ENCODE measurements at regions not wholly inside any gene's neighbourhood (a gene's known extent, or its start where the extent isn't known, plus 50 kb on each side); places are given as distances from the start of the nearest gene placed in this dataset.
A peak's percentile ranks its signal among the peaks of the same experiment; 100 is the strongest.

GRCh38 chr3:59601486-59601885, 551.7 kb upstream of the CFAP20DC start:
- no peak for TF ChIP-seq POU2F2 (IDR thresholded peaks at IDR 0.05; ENCODE audit: low read depth, low read length)
- TF ChIP-seq PAX5 (IDR thresholded peaks at IDR 0.05; ENCODE audit: insufficient read depth, low read length, severe bottlenecking) = no peak
- no peak for TF ChIP-seq TAF1 (IDR thresholded peaks at IDR 0.05; ENCODE audit: low read depth, low read length)
- FAIRE-seq (no peak), DNase-seq (ENCODE audit: insufficient read length, low spot score) (no peak)

GRCh38 chr3:59600631-59601030, 550.8 kb upstream of the CFAP20DC start:
- TF ChIP-seq POLR2A (IDR thresholded peaks at IDR 0.05; ENCODE audit: low read depth, low read length) (no peak), SPI1 (IDR thresholded peaks at IDR 0.05; ENCODE audit: low read depth, low read length) (no peak), PAX5 (IDR thresholded peaks at IDR 0.05; ENCODE audit: insufficient read depth, low read length, severe bottlenecking) (no peak), TAF1 (IDR thresholded peaks at IDR 0.05; ENCODE audit: low read depth, low read length) (no peak), POLR2AphosphoS5 (IDR thresholded peaks at IDR 0.05; ENCODE audit: low read depth, low read length) (no peak)

GRCh38 chr3:59596741-59597140, 546.9 kb upstream of the CFAP20DC start:
- DNase-seq (ENCODE audit: insufficient read length, low spot score) = no peak
- FAIRE-seq = no peak
- TF ChIP-seq POLR2AphosphoS5 (IDR thresholded peaks at IDR 0.05; ENCODE audit: low read depth, low read length) (no peak), POLR2A (IDR thresholded peaks at IDR 0.05; ENCODE audit: low read depth, low read length) (no peak), PAX5 (IDR thresholded peaks at IDR 0.05; ENCODE audit: insufficient read depth, low read length, severe bottlenecking) (no peak), POU2F2 (IDR thresholded peaks at IDR 0.05; ENCODE audit: low read depth, low read length) (no peak), SPI1 (IDR thresholded peaks at IDR 0.05; ENCODE audit: low read depth, low read length) (no peak), TAF1 (IDR thresholded peaks at IDR 0.05; ENCODE audit: low read depth, low read length) (no peak)

More at GRCh38 chr3:59600631-59601030, 550.8 kb upstream of the CFAP20DC start:
- DNase-seq (ENCODE audit: insufficient read length, low spot score) (no peak), FAIRE-seq (no peak)

- FAIRE-seq = no peak
- no peak for TF ChIP-seq SPI1 (IDR thresholded peaks at IDR 0.05; ENCODE audit: low read depth, low read length)
- TF ChIP-seq POLR2A (IDR thresholded peaks at IDR 0.05; ENCODE audit: low read depth, low read length) = no peak
- TF ChIP-seq PAX5 (IDR thresholded peaks at IDR 0.05; ENCODE audit: insufficient read depth, low read length, severe bottlenecking) = no peak
- no peak for TF ChIP-seq POU2F2 (IDR thresholded peaks at IDR 0.05; ENCODE audit: low read depth, low read length)
- TF ChIP-seq TAF1 (IDR thresholded peaks at IDR 0.05; ENCODE audit: low read depth, low read length) = no peak
- TF ChIP-seq POLR2AphosphoS5 (IDR thresholded peaks at IDR 0.05; ENCODE audit: low read depth, low read length) = no peak
- DNase-seq (ENCODE audit: insufficient read length, low spot score) = no peak
Observed at GRCh38 chr3:59595830-59596229, 546.0 kb upstream of the CFAP20DC start.

- no peak for FAIRE-seq
- no peak for TF ChIP-seq POLR2AphosphoS5 (IDR thresholded peaks at IDR 0.05; ENCODE audit: low read depth, low read length)
- no peak for TF ChIP-seq SPI1 (IDR thresholded peaks at IDR 0.05; ENCODE audit: low read depth, low read length)
- no peak for TF ChIP-seq POU2F2 (IDR thresholded peaks at IDR 0.05; ENCODE audit: low read depth, low read length)
- no peak for TF ChIP-seq POLR2A (IDR thresholded peaks at IDR 0.05; ENCODE audit: low read depth, low read length)
- TF ChIP-seq PAX5 (IDR thresholded peaks at IDR 0.05; ENCODE audit: insufficient read depth, low read length, severe bottlenecking) = no peak
- no peak for TF ChIP-seq TAF1 (IDR thresholded peaks at IDR 0.05; ENCODE audit: low read depth, low read length)
- DNase-seq (ENCODE audit: insufficient read length, low spot score) = no peak
Observed at GRCh38 chr3:59593380-59593779, 543.6 kb upstream of the CFAP20DC start.

GRCh38 chr3:59580996-59581395, 531.2 kb upstream of the CFAP20DC start:
- DNase-seq (ENCODE audit: insufficient read length, low spot score) (no peak), FAIRE-seq (no peak)
- no peak for TF ChIP-seq TAF1 (IDR thresholded peaks at IDR 0.05; ENCODE audit: low read depth, low read length)
- TF ChIP-seq SPI1 (IDR thresholded peaks at IDR 0.05; ENCODE audit: low read depth, low read length) = no peak
- no peak for TF ChIP-seq POU2F2 (IDR thresholded peaks at IDR 0.05; ENCODE audit: low read depth, low read length)
- TF ChIP-seq PAX5 (IDR thresholded peaks at IDR 0.05; ENCODE audit: insufficient read depth, low read length, severe bottlenecking) = no peak
- TF ChIP-seq POLR2AphosphoS5 (IDR thresholded peaks at IDR 0.05; ENCODE audit: low read depth, low read length) = no peak
- TF ChIP-seq POLR2A (IDR thresholded peaks at IDR 0.05; ENCODE audit: low read depth, low read length) = no peak

- no peak for DNase-seq (ENCODE audit: insufficient read length, low spot score)
- no peak for TF ChIP-seq TAF1 (IDR thresholded peaks at IDR 0.05; ENCODE audit: low read depth, low read length)
- no peak for TF ChIP-seq POLR2AphosphoS5 (IDR thresholded peaks at IDR 0.05; ENCODE audit: low read depth, low read length)
- TF ChIP-seq SPI1 (IDR thresholded peaks at IDR 0.05; ENCODE audit: low read depth, low read length) = no peak
- no peak for TF ChIP-seq POLR2A (IDR thresholded peaks at IDR 0.05; ENCODE audit: low read depth, low read length)
- no peak for FAIRE-seq
Observed at GRCh38 chr3:59580499-59580898, 530.7 kb upstream of the CFAP20DC start.

- no peak for TF ChIP-seq TAF1 (IDR thresholded peaks at IDR 0.05; ENCODE audit: low read depth, low read length)
- no peak for TF ChIP-seq POU2F2 (IDR thresholded peaks at IDR 0.05; ENCODE audit: low read depth, low read length)
- TF ChIP-seq SPI1 (IDR thresholded peaks at IDR 0.05; ENCODE audit: low read depth, low read length) = no peak
- no peak for TF ChIP-seq POLR2A (IDR thresholded peaks at IDR 0.05; ENCODE audit: low read depth, low read length)
- TF ChIP-seq POLR2AphosphoS5 (IDR thresholded peaks at IDR 0.05; ENCODE audit: low read depth, low read length) = no peak
- no peak for TF ChIP-seq PAX5 (IDR thresholded peaks at IDR 0.05; ENCODE audit: insufficient read depth, low read length, severe bottlenecking)
- FAIRE-seq = no peak
- no peak for DNase-seq (ENCODE audit: insufficient read length, low spot score)
Observed at GRCh38 chr3:59578129-59578528, 528.3 kb upstream of the CFAP20DC start.

GRCh38 chr3:59576606-59577005, 526.8 kb upstream of the CFAP20DC start:
- TF ChIP-seq PAX5 (IDR thresholded peaks at IDR 0.05; ENCODE audit: insufficient read depth, low read length, severe bottlenecking) = no peak
- TF ChIP-seq POU2F2 (IDR thresholded peaks at IDR 0.05; ENCODE audit: low read depth, low read length) = no peak
- TF ChIP-seq SPI1 (IDR thresholded peaks at IDR 0.05; ENCODE audit: low read depth, low read length) = no peak
- no peak for TF ChIP-seq POLR2AphosphoS5 (IDR thresholded peaks at IDR 0.05; ENCODE audit: low read depth, low read length)
- no peak for TF ChIP-seq POLR2A (IDR thresholded peaks at IDR 0.05; ENCODE audit: low read depth, low read length)
- FAIRE-seq (no peak), DNase-seq (ENCODE audit: insufficient read length, low spot score) (no peak)

GRCh38 chr3:59575113-59576001, 525.5 kb upstream of the CFAP20DC start:
- FAIRE-seq (peak; percentile 72), DNase-seq (ENCODE audit: insufficient read length, low spot score) (peak; percentile 59)
- TF ChIP-seq SPI1 (IDR thresholded peaks at IDR 0.05; ENCODE audit: low read depth, low read length) = no peak
- TF ChIP-seq POU2F2 (IDR thresholded peaks at IDR 0.05; ENCODE audit: low read depth, low read length) = peak; percentile 38; the same call in 1 of the 2 replicates

Measured in GM12891 (cell line).